Osteoblast (primary cell): ENCODE measurements at regions not wholly inside any gene's neighbourhood (a gene's known extent, or its start where the extent isn't known, plus 50 kb on each side); places are given as distances from the start of the nearest gene placed in this dataset.

Source experiments
- DNase-seq: peaks from one replicate; pipeline ENCODE4 v3.0.0; 2011; ENCODE audit warnings: low spot score, mixed read lengths; ENCODE audit not compliant: insufficient read length; ENCODE audit errors: missing footprints
- H2AFZ ChIP-seq: 2 replicates; pipeline ENCODE4 v1.6.0; 2011; ENCODE audit warnings: mild to moderate bottlenecking, low read length
- H3K27ac ChIP-seq: 2 replicates; pipeline ENCODE4 v1.5.1; 2011; ENCODE audit warnings: mild to moderate bottlenecking, low read depth, low read length, moderate library complexity
- H3K27me3 ChIP-seq: 2 replicates; pipeline ENCODE4 v1.6.0; 2012; ENCODE audit warnings: mild to moderate bottlenecking, control low read depth, inconsistent platforms, low read length, moderate library complexity; ENCODE audit not compliant: insufficient read depth
- H3K36me3 ChIP-seq: 2 replicates; pipeline ENCODE4 v1.5.1; 2011; ENCODE audit warnings: mild to moderate bottlenecking, low read length, control low read depth, moderate library complexity; ENCODE audit not compliant: insufficient read depth
- H3K4me1 ChIP-seq: 2 replicates; pipeline ENCODE4 v1.5.1; 2011; ENCODE audit warnings: mild to moderate bottlenecking, low read length, control low read depth, moderate library complexity; ENCODE audit not compliant: insufficient read depth
- H3K4me2 ChIP-seq: 2 replicates; pipeline ENCODE4 v1.6.0; 2011; ENCODE audit warnings: mild to moderate bottlenecking, low read length; ENCODE audit not compliant: insufficient read depth
- H3K4me3 ChIP-seq: fragments of 200-600 bp; sonication (generic); 3 replicates; pipeline ENCODE4 v1.5.1; 2012; ENCODE audit warnings: mild to moderate bottlenecking, low read length, inconsistent platforms; ENCODE audit not compliant: insufficient read depth
- H3K79me2 ChIP-seq: 2 replicates; pipeline ENCODE4 v1.6.0; 2012; ENCODE audit warnings: mild to moderate bottlenecking, low read length, control low read depth, inconsistent platforms; ENCODE audit not compliant: insufficient read depth
- H3K9me3 ChIP-seq: 2 replicates; pipeline ENCODE4 v1.5.1; 2011; ENCODE audit warnings: low read depth, low read length, control low read depth
- H4K20me1 ChIP-seq: 2 replicates; pipeline ENCODE4 v1.6.0; 2012; ENCODE audit warnings: mild to moderate bottlenecking, low read length, control low read depth; ENCODE audit not compliant: insufficient read depth
- CTCF ChIP-seq: IDR thresholded peaks from 2 replicates; pipeline ENCODE4 v1.5.1; 2011; ENCODE audit warnings: mild to moderate bottlenecking, low read depth, low read length, moderate library complexity; ENCODE audit errors: extremely low read depth

GRCh38 chr21:35311985-35312384 is 262.9 kb upstream of the RUNX1 start:
- Histone ChIP-seq H3K27ac (no peak overlapping the region), H3K79me2 (no peaks in the 10 kb centered on the region), H3K4me1 (peaks cover 7% of the 10 kb centered on the region), H3K9me3 (no peaks in the 10 kb centered on the region), H3K4me3 (no peak overlapping the region), H3K36me3 (no peaks in the 10 kb centered on the region), H3K4me2 (no peak overlapping the region), H3K27me3 (no peaks in the 10 kb centered on the region), H2AFZ (no peak overlapping the region), H4K20me1 (no peaks in the 10 kb centered on the region)
- DNase-seq = no peak
- TF ChIP-seq CTCF = no peak

DNA sequence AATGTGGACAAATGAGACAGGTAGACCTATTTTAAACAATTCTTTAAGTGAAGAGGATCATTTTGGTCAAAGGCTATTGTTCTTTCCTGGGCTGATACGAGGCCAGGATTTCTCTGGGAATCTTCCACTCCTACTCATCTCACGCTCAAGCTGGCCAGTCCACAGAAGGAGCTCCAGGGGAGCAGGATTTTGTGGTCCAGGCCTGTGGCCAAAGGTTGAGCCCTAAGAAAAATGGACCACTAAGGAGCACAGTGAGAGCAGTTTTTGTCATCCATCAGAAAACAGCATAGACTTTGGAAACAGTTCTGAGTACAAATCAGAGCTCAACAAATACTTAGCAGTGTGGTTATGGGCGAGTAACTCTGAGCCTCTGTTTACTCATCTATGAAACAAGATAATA is 260.2 kb upstream of the RUNX1 start:
- no peak for TF ChIP-seq CTCF
- H3K4me2 ChIP-seq = no peak overlapping the region
- no peak overlapping the region for H3K27ac ChIP-seq
- H3K4me1 ChIP-seq = no peaks in the 10 kb centered on the region
- H3K36me3 ChIP-seq = no peaks in the 10 kb centered on the region
- no peaks in the 10 kb centered on the region for H3K79me2 ChIP-seq
- no peaks in the 10 kb centered on the region for H4K20me1 ChIP-seq
- H3K9me3 ChIP-seq = no peaks in the 10 kb centered on the region
- H2AFZ ChIP-seq = no peak overlapping the region
- H3K4me3 ChIP-seq = no peak overlapping the region
- DNase-seq = no peak
- H3K27me3 ChIP-seq = no peaks in the 10 kb centered on the region

DNA sequence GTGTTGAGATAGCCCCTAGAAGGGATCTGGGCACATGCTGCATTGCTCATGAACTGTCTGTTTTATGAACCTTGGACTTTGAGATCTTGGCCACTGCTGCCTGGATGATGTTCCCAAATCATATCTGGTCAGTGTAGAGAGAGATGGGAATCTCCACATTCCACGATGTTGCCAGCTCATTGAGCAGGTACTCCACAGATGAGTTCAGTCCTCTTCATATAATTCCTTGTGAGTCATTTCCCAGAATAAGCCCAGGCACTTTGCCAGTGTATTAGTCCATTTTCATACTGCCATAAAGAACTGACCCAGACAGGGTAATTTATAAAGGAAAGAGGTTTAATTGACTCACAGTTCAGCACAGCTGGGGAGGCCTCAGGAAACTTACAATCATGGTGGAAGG is 254.0 kb upstream of the RUNX1 start:
- Histone ChIP-seq H3K79me2 (no peaks in the 10 kb centered on the region), H4K20me1 (no peaks in the 10 kb centered on the region), H3K36me3 (no peaks in the 10 kb centered on the region), H3K4me1 (peaks cover 4% of the 10 kb centered on the region), H3K9me3 (no peaks in the 10 kb centered on the region), H3K27me3 (no peaks in the 10 kb centered on the region), H3K27ac (peak overlapping the region; percentile 36), H3K4me2 (peak overlapping the region; percentile 20), H2AFZ (no peak overlapping the region), H3K4me3 (no peak overlapping the region)
- TF ChIP-seq CTCF = no peak
- DNase-seq = peak; percentile 11

- Histone ChIP-seq H3K79me2 (no peaks in the 10 kb centered on the region), H2AFZ (no peak overlapping the region), H3K9me3 (no peaks in the 10 kb centered on the region), H3K4me1 (peaks cover 4% of the 10 kb centered on the region), H3K36me3 (no peaks in the 10 kb centered on the region), H3K4me3 (no peak overlapping the region), H4K20me1 (no peaks in the 10 kb centered on the region), H3K27ac (no peak overlapping the region), H3K27me3 (no peaks in the 10 kb centered on the region), H3K4me2 (no peak overlapping the region)
- TF ChIP-seq CTCF = no peak
- DNase-seq = no peak
Observed at GRCh38 chr21:35298757-35299156, 249.7 kb upstream of the RUNX1 start.
